Lower leg skin (tissue), 3 donors: ENCODE measurements at regions not wholly inside any gene's neighbourhood (a gene's known extent, or its start where the extent isn't known, plus 50 kb on each side); places are given as distances from the start of the nearest gene placed in this dataset.

Experiments used
- POLR2A ChIP-seq, 2 donors: fragments of 450-650 bp; IDR thresholded peaks; one replicate each; pipeline ENCODE4 v1.6.1; 2016 to 2017; ENCODE audit warnings: antibody characterized with exemption in 2 of 2, mild to moderate bottlenecking in 1 of 2, moderate library complexity in 1 of 2
- TF ChIP-seq, protein P1 (sequence below), 3 donors: fragments of 450-650 bp; IDR thresholded peaks; one replicate each; pipeline ENCODE4 v1.5.1; 2016; ENCODE audit warnings: antibody characterized with exemption in 3 of 3, mild to moderate bottlenecking in 3 of 3, moderate library complexity in 2 of 3

DNA sequence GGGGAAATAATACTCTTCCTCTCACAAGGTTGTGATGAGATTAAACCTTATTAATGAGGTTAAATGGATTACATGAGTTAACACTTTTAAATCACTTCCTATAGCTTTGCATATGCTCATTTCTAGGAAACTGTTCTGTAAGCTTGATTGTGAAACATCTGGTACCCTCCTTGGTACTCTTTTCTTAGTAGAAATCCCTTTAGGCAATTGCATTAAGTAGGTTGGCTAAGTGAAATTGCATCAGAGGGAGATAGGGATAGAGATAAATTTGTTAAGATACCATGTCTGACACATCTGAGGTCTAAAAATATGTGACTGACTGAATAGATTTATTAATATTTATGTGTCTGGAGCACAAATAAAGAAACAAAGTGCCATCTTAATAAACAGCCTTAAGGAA lies 275.9 kb upstream of the MAP2 start:
- TF ChIP-seq, protein P1, sequence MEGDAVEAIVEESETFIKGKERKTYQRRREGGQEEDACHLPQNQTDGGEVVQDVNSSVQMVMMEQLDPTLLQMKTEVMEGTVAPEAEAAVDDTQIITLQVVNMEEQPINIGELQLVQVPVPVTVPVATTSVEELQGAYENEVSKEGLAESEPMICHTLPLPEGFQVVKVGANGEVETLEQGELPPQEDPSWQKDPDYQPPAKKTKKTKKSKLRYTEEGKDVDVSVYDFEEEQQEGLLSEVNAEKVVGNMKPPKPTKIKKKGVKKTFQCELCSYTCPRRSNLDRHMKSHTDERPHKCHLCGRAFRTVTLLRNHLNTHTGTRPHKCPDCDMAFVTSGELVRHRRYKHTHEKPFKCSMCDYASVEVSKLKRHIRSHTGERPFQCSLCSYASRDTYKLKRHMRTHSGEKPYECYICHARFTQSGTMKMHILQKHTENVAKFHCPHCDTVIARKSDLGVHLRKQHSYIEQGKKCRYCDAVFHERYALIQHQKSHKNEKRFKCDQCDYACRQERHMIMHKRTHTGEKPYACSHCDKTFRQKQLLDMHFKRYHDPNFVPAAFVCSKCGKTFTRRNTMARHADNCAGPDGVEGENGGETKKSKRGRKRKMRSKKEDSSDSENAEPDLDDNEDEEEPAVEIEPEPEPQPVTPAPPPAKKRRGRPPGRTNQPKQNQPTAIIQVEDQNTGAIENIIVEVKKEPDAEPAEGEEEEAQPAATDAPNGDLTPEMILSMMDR (IDR thresholded peaks at IDR 0.05), result no peak
- no peak for TF ChIP-seq POLR2A (IDR thresholded peaks at IDR 0.05)
